ENCODE measurements at regions not wholly inside any gene's neighbourhood (a gene's known extent, or its start where the extent isn't known, plus 50 kb on each side); places are given as distances from the start of the nearest gene placed in this dataset.

DNA sequence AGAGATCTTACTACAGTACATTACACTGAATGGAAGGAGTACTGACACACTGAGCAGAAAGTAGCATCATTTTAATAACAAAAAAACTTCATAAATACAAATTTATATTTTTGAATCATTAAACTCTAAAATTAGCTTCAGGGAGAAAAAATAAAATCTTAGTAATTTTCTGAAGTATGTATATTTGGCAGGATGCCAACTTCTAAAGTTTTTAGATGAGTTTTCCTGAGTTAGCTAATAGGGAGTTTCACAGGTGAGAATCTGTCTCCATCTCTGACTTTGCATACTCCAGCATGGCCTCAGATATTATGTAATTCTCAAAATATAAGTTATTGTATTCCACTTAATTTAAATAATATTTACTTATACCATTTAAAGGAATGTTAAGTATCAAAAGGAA lies 673.2 kb upstream of the PCDH15 start:
- TF ChIP-seq POLR2AphosphoS5 (IDR thresholded peaks at IDR 0.05; ENCODE audit: low read depth) (no peak), REST (IDR thresholded peaks at IDR 0.05; ENCODE audit: insufficient replicate concordance, low read depth) (no peak)

All from HL-60 (cell line).